ENCODE measurements at regions not wholly inside any gene's neighbourhood (a gene's known extent, or its start where the extent isn't known, plus 50 kb on each side); places are given as distances from the start of the nearest gene placed in this dataset.

DNA sequence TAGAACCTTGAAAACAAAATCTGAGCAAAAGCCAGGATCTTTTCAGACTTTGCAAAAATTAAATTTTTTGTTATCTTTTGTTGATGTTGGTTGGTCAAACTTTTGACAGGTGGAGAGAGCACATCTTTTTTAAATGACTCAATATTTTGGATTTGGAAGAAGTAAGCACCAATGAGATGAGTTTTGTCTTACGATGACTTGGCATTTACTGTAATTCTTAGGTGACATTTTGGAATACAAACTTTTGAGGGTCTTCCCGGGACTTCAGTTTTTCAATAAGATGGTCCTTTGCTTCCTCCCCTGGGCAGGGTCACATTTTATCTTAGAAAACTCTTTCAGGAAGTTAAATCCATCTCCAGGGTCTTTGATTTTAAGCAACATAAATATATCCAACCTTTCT lies 423.9 kb downstream of the HS3ST3B1 start:
- TF ChIP-seq ZFX (IDR thresholded peaks at IDR 0.05), result no peak
- TF ChIP-seq EZH2phosphoT487 (IDR thresholded peaks at IDR 0.05; ENCODE audit: borderline replicate concordance), result no peak
- TF ChIP-seq, protein P1, sequence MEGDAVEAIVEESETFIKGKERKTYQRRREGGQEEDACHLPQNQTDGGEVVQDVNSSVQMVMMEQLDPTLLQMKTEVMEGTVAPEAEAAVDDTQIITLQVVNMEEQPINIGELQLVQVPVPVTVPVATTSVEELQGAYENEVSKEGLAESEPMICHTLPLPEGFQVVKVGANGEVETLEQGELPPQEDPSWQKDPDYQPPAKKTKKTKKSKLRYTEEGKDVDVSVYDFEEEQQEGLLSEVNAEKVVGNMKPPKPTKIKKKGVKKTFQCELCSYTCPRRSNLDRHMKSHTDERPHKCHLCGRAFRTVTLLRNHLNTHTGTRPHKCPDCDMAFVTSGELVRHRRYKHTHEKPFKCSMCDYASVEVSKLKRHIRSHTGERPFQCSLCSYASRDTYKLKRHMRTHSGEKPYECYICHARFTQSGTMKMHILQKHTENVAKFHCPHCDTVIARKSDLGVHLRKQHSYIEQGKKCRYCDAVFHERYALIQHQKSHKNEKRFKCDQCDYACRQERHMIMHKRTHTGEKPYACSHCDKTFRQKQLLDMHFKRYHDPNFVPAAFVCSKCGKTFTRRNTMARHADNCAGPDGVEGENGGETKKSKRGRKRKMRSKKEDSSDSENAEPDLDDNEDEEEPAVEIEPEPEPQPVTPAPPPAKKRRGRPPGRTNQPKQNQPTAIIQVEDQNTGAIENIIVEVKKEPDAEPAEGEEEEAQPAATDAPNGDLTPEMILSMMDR (IDR thresholded peaks at IDR 0.05 in 2 of 3, conservative IDR thresholded peaks at IDR 0.05 in 1 of 3; ENCODE audit: borderline replicate concordance in 1 of 3, insufficient read depth in 1 of 3, low read depth in 2 of 3, low read length in 2 of 3), result no peak
- TF ChIP-seq ZNF274 (IDR thresholded peaks at IDR 0.05; ENCODE audit: low read depth, low read length), result no peak
- no peak for TF ChIP-seq POLR2AphosphoS5 (IDR thresholded peaks at IDR 0.05; ENCODE audit: low read depth, low read length)
- TF ChIP-seq REST (IDR thresholded peaks at IDR 0.05; ENCODE audit: low read depth), result no peak
- TF ChIP-seq EZH2 (IDR thresholded peaks at IDR 0.05), result no peak
- TF ChIP-seq POLR2A (IDR thresholded peaks at IDR 0.05; ENCODE audit: borderline replicate concordance, extremely low read depth, insufficient read depth, insufficient read length), result no peak
- no peak for TF ChIP-seq ATF3 (IDR thresholded peaks at IDR 0.05)
- TF ChIP-seq ZBTB33 (IDR thresholded peaks at IDR 0.05; ENCODE audit: extremely low read depth, insufficient replicate concordance, low read length), result no peak
